MM.1S (cell line): ENCODE measurements at regions not wholly inside any gene's neighbourhood (a gene's known extent, or its start where the extent isn't known, plus 50 kb on each side); places are given as distances from the start of the nearest gene placed in this dataset.

Source experiments
- EZH2 ChIP-seq: fragments of 300-600 bp; sonication (generic); optimal IDR thresholded peaks from 2 replicates; pipeline ENCODE3; 2017; ENCODE audit warnings: low read depth, mild to moderate bottlenecking, antibody characterized with exemption, low read length, mixed read lengths
- TF ChIP-seq, protein P1 (sequence below): fragments of 300-600 bp; sonication (generic); IDR thresholded peaks from 2 replicates; pipeline ENCODE4 v1.5.1; 2016; ENCODE audit warnings: antibody characterized with exemption, low read length, mixed read lengths

- TF ChIP-seq, protein P1, sequence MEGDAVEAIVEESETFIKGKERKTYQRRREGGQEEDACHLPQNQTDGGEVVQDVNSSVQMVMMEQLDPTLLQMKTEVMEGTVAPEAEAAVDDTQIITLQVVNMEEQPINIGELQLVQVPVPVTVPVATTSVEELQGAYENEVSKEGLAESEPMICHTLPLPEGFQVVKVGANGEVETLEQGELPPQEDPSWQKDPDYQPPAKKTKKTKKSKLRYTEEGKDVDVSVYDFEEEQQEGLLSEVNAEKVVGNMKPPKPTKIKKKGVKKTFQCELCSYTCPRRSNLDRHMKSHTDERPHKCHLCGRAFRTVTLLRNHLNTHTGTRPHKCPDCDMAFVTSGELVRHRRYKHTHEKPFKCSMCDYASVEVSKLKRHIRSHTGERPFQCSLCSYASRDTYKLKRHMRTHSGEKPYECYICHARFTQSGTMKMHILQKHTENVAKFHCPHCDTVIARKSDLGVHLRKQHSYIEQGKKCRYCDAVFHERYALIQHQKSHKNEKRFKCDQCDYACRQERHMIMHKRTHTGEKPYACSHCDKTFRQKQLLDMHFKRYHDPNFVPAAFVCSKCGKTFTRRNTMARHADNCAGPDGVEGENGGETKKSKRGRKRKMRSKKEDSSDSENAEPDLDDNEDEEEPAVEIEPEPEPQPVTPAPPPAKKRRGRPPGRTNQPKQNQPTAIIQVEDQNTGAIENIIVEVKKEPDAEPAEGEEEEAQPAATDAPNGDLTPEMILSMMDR, result no peak
- no peak for TF ChIP-seq EZH2
These were observed 1529.3 kb upstream of the SLC10A2 start for GRCh38 chr13:104595511-104595910.
